Activated CD4-positive, CD25-positive, alpha-beta regulatory T cell treated with anti-CD3 and anti-CD28 coated beads, Interleukin-2, amount 50 U/mL, for 16 hours (primary cell): ENCODE measurements at regions not wholly inside any gene's neighbourhood (a gene's known extent, or its start where the extent isn't known, plus 50 kb on each side); places are given as distances from the start of the nearest gene placed in this dataset.

Source experiments
- DNase-seq: peaks from one replicate; pipeline ENCODE4 v3.0.0-alpha.2; 2020; ENCODE audit warnings: low read depth, low spot score

DNA sequence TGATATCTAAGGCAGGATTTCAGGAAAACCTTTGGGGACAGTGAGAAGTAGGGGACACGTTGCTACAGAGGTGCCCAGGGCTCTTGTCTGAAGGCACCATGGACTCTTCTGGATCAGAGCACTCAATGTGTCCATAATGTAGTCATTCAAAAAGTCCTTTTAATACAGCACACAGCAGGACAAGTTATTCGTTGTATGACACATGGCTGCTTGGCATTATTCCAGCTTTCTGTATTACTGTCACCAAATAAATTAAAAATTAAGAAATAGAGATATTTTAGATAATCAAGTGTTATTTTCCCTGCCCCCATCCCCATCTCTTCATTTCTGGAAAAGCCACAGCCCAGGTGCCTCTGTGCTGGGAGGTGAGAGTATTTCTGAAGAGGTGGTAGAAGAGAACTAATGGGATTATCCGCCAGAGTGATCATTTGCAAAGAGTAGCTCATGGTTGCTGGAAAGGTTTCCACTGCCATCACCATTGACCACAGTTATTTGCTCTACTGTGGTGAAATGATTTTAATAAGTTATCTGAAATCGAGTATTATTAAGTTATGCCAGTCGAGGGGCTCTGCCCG lies 83.0 kb downstream of the CXCL12 start:
- DNase-seq, result no peak

GRCh38 chr10:44300666-44301649 lies 83.9 kb downstream of the CXCL12 start:
- DNase-seq, result no peak

GRCh38 chr10:44298713-44299112 lies 86.2 kb downstream of the CXCL12 start:
- DNase-seq, result no peak

DNA sequence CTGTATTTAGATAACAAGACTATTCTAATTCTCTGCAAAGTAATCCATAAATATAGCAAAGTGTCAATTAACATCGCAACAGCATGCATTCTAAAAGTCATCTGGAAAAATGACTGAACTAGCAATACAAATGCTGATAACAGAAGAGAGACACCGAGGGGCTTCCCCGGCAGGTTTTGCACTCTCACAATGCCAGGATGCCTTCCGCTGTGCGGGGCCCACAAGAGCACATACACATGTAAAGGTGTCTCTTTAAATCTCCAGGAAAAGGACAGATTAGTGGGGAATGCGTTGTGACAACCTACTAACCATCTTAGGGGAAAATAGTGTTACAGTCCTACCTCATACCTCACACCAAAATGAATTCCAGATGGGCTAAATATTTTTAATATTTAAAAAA lies 86.9 kb downstream of the CXCL12 start:
- no peak for DNase-seq

- no peak for DNase-seq
Measured at GRCh38 chr10:44295644-44296241, 89.2 kb downstream of the CXCL12 start.

- no peak for DNase-seq
Measured at GRCh38 chr10:44294726-44295412, 90.0 kb downstream of the CXCL12 start.

DNA sequence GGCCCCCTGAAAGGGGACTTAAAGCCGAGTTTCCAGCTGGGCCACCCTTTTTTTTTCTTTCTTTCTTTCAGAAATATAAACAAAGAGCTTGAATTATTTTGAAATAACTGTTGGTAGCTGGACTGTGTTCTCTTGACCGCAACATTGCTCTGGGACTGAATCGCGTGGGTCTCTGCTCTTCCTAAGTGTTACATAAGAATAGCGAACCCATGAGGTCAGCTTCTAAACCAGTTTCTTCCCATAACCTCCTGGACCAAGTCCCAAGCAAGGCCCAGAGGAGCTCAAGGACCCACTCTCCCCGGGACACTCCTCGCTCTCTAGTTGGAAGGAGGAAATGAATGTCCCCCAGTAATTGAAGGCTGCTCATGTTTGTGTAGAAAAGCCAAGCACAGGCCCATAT lies 91.1 kb downstream of the CXCL12 start:
- DNase-seq, result no peak

GRCh38 chr10:44293306-44293778 lies 91.6 kb downstream of the CXCL12 start:
- no peak for DNase-seq

- DNase-seq, result no peak
Measured at GRCh38 chr10:44292390-44293002, 92.4 kb downstream of the CXCL12 start.

DNA sequence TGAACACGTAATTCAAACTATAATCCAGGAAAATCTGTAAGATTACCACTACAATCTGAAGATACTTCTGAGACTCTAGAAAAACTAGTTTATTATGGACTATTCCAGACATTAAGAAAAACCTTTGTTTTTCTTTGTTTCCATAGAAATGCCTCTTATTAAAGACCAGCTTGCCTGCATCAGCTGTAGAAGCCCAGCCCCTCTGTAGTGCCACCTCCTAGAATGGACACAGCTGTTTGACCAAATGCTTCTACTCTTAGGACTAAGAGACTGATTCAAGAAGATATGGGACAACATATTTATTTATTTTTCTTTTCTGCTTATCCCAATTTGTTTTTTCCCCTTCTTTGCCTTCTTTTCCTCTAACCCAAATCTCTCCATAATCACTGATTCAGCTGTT lies 93.8 kb downstream of the CXCL12 start:
- DNase-seq, result no peak

DNA sequence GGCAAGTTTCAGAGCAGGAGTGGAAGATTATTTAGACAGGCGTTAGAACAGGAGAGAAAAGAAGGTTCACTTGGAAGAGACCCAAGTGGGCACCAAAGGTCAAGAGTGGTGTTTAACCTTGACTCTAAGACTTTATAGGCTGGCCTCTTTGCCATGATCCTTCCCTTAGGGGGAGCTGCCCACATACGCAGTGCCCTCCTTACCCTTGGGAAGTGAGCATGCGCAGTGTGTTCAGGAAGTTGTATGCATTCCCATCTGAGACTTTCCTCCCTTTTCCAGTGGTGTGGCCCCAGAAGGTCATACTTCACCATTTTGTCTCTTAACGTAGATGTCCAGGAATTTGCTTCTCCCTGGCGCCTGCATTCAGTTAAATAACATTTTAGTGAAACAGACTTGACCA lies 95.8 kb downstream of the CXCL12 start:
- DNase-seq, result no peak

DNA sequence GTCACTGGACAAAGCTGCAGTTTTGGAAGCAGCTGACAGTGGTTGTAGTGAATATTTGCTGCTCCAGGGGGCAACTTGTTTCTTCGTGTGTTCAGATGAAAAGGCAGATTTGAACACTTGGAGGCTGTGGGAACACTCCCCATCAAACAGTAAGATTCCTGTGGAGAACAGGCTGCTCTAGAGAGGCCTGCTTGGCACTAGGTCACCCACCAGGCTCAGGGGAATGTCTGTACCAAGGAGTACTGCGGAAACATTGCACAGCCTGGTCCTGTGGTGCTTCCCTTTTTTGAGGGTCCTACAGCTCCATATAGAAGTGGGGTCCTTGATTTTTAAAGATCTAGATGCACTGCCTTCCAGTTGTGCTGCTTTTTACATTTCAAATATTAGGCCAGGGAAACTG lies 97.5 kb downstream of the CXCL12 start:
- no peak for DNase-seq

DNA sequence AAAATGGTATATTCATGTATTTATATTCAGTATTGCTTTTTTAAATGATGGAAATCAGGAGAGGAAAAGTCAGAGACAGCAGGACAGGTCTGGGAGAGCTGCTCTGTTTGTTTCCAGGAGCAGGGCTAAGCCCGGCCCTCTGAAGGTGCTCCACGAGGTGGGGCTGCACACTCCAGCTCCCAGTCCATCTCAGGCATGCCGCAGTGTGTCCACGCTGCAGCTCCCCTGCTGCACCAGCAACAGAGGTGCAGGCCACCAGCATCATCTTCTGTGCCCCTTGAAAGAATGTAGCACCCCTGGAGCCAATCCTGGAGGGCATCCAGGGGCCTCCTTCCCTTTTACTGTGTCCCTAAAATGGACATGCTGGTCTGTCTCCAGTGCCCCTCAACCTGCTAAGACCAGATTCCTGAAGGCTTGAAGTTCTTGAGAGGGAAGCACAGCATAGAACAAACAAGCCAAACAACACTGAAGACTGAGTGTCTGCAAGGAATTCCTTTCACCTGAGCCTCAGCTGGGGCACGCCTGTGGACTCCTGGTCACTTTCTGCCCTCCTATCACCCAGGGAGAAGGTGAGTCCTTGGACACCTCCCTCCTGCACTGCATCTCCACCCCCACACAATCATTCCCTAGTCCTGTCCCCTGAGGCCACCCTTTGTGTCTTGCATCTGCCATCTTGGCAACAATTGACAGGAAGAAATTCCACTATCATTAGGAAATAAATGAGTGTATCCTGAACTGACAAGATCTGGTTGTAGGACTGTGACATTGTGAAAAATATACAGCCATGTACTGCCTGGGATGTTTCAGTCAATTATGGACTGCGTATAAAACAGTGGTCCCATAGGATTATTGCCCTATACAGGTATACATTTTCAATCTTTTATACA lies 100.5 kb downstream of the CXCL12 start:
- no peak for DNase-seq

DNA sequence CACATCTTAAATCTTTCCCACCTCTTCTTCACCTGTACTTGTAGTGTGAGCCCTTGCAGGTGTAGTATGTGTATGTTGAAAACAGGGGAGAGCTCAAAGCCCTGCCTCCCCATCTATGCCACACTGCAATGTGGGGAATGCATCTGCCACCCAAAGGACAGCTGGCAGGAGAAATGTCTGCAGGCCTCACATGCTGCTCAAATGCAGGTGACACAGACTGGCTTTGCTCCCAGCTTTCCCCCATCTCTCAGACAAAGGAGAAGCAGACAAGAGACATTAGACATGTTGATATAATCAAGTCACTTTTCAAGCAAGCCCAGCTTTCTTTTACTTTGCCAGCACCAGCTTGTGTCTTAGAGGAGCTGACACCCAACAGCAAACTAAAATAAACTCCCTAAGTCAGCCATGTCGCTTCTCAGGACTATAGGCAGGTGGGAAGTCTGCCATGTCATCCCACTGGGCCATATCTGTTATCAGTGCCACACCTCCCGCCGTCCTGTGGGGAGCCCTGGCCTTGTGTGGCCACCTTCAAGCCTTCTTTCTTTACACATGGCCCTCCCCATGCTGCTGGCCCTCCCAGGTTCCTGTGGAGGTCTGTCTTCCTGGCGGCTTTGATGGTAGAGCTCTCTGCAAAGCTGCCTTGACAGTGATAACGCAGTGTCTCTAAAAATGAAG lies 102.1 kb downstream of the CXCL12 start:
- no peak for DNase-seq

DNA sequence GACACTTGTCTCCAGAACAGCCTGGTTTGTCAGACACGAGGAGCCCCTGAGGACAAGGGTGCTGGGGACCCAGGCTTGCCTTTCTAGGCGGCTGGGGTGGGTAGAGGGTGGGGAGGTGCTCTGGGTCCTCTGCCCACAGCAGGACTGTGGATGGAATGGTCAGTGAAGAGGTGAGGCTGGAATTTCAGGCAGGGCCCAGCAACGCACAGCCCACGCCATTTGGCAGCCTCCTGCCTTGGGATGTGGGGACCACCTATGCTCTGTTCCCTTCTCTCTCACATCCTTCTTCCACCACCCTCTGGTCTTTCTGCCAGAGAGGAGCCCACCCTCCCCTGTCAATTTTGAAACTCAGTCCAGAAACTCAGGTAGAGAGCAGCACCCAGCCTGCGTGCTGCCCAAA lies 103.2 kb downstream of the CXCL12 start:
- DNase-seq, result no peak

DNA sequence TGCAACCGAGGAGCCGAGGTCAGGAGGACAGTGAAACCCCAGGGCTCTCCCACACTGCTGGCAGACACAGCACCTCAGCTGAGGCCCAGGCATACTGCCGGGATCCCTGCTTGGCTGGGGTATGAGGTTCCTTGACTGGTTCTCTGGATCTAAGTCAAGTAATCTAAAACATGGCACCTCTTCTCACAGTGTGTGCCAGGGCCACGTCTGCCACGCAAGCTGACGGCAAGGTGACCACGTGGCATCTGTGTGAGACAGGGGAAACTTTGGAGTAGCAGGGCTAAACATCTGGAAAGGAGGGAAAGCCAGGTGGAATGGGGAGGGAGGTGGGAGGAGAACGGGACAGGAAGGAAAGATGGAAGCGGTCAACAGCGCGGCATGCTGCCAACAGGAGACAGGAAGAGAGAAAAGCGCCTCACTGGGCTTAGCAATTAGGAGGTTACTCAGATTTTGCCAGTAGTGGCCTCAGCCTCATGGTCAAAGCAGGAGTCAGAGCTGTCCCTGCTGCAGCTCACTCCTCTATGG lies 103.7 kb downstream of the CXCL12 start:
- no peak for DNase-seq

- DNase-seq, result no peak
Measured at GRCh38 chr10:44280226-44281014, 104.5 kb downstream of the CXCL12 start.

DNA sequence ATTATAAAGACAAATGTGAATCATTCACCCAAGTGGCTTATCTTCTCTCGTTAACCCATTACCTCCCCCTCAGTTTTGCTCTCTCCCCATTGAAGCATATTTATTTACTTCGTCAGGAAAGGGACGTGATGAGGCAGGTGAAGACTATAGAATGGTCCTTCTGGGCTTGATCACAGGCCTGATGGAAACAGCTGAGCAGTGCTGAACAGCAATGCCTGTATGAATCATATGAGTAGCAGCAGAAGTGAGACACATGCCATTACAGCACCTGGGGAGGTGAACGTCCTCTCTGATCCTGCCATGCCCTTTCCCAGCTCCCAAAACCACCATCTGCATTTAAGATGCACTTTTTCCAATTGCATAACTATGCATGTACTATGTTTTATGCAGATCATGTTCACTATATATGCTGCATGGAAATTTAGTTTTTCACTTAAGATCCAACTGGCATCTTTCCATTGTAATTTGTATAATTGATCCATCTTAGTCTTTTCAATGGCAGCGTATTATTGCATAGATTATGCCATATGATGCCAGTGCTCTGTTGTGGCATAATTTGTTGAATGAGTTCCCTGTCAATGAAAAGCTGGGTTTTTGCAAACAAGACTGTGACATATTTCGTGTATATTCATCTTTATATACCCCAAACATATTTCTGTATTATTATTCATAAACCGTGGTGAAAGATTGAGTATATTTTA lies 105.3 kb downstream of the CXCL12 start:
- DNase-seq, result no peak
